Superior temporal gyrus (tissue), 1 donor: ENCODE measurements at regions not wholly inside any gene's neighbourhood (a gene's known extent, or its start where the extent isn't known, plus 50 kb on each side); places are given as distances from the start of the nearest gene placed in this dataset.
"Not testable (repeated sequence)": the region's sequence is repeated elsewhere in the genome, so short reads cannot be mapped to it uniquely, and the experiment has no call there.

ENCODE experiments used
- DNase-seq: peaks from one replicate; pipeline ENCODE4 v3.0.0-alpha.2; 2016; ENCODE audit errors: extremely low spot score

GRCh38 chr1:189007824-189008223, 1469.8 kb downstream of the BRINP3 start:
- no peak for DNase-seq

- DNase-seq, result no peak
Observed at GRCh38 chr1:189021577-189021976, 1456.1 kb downstream of the BRINP3 start.

- no peak for DNase-seq
Observed at GRCh38 chr1:189022015-189022414, 1455.6 kb downstream of the BRINP3 start.

- no peak for DNase-seq
Observed at GRCh38 chr1:189027512-189027911, 1450.2 kb downstream of the BRINP3 start.

- DNase-seq, result no peak
Observed at GRCh38 chr1:189033169-189033568, 1444.5 kb downstream of the BRINP3 start.

GRCh38 chr1:189036628-189037027, 1441.0 kb downstream of the BRINP3 start:
- DNase-seq, result no peak

- DNase-seq, result no peak
Observed at GRCh38 chr1:189046127-189046526, 1431.5 kb downstream of the BRINP3 start.

- peak; percentile 25 for DNase-seq
Observed at GRCh38 chr1:189084811-189085210, 1392.9 kb downstream of the BRINP3 start.

GRCh38 chr1:189103956-189104355, 1373.7 kb downstream of the BRINP3 start:
- no peak for DNase-seq

- DNase-seq, result no peak
Observed at GRCh38 chr1:189117072-189117770, 1360.4 kb downstream of the BRINP3 start.

- no peak for DNase-seq
Observed at GRCh38 chr1:189121941-189122340, 1355.7 kb downstream of the BRINP3 start.

- DNase-seq, result no peak
Observed at GRCh38 chr1:189125694-189126093, 1352.0 kb downstream of the BRINP3 start.

GRCh38 chr1:189131576-189131975, 1346.1 kb downstream of the BRINP3 start:
- no peak for DNase-seq

GRCh38 chr1:189139748-189140147, 1337.9 kb downstream of the BRINP3 start:
- DNase-seq, result not testable (repeated sequence)

- no peak for DNase-seq
Observed at GRCh38 chr1:189141056-189141455, 1336.6 kb downstream of the BRINP3 start.

GRCh38 chr1:189149547-189150375, 1327.9 kb downstream of the BRINP3 start:
- no peak for DNase-seq

- no peak for DNase-seq
Observed at GRCh38 chr1:189150624-189151023, 1327.0 kb downstream of the BRINP3 start.

GRCh38 chr1:189151361-189151760, 1326.3 kb downstream of the BRINP3 start:
- no peak for DNase-seq

GRCh38 chr1:189152685-189153084, 1325.0 kb downstream of the BRINP3 start:
- no peak for DNase-seq

GRCh38 chr1:189158155-189158554, 1319.5 kb downstream of the BRINP3 start:
- no peak for DNase-seq

- no peak for DNase-seq
Observed at GRCh38 chr1:189175889-189176288, 1301.8 kb downstream of the BRINP3 start.

- no peak for DNase-seq
Observed at GRCh38 chr1:189180057-189180456, 1297.6 kb downstream of the BRINP3 start.

- no peak for DNase-seq
Observed at GRCh38 chr1:189185097-189185496, 1292.6 kb downstream of the BRINP3 start.
